GM12872 (cell line): ENCODE measurements at regions not wholly inside any gene's neighbourhood (a gene's known extent, or its start where the extent isn't known, plus 50 kb on each side); places are given as distances from the start of the nearest gene placed in this dataset.

Source experiments
- TF ChIP-seq, protein P1 (sequence below): IDR thresholded peaks from 3 replicates; pipeline ENCODE4 v1.5.1; 2011; ENCODE audit warnings: low read depth, mild to moderate bottlenecking, low read length, moderate library complexity; ENCODE audit not compliant: insufficient read depth

DNA sequence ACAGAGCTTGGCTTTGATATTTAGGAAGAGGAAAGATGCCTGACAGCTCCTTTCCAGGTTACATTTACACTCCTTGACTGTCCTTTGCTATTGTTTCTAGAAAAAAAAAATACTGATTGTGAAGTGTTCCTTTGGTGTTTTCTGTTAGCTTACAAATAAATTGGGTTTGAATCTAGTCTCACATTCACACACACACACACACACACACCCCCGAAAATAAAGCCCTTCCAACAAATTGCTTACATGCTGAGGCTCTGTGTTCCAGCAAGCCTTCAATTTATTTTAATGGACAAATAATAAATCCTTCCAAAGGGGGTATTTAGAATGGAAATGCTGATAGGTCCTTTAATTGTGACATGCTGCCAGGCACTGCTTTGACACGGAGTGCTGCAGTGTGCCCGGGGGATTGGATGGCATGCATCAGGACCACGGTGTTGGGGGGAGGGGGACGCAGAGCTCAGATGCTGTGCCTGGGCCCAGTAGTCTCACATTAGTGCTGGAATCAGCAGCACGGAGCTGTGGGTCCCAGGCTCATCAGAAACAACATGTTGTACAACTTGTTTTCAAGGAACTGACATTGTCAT lies 199.9 kb downstream of the CD83 start:
- TF ChIP-seq, protein P1, sequence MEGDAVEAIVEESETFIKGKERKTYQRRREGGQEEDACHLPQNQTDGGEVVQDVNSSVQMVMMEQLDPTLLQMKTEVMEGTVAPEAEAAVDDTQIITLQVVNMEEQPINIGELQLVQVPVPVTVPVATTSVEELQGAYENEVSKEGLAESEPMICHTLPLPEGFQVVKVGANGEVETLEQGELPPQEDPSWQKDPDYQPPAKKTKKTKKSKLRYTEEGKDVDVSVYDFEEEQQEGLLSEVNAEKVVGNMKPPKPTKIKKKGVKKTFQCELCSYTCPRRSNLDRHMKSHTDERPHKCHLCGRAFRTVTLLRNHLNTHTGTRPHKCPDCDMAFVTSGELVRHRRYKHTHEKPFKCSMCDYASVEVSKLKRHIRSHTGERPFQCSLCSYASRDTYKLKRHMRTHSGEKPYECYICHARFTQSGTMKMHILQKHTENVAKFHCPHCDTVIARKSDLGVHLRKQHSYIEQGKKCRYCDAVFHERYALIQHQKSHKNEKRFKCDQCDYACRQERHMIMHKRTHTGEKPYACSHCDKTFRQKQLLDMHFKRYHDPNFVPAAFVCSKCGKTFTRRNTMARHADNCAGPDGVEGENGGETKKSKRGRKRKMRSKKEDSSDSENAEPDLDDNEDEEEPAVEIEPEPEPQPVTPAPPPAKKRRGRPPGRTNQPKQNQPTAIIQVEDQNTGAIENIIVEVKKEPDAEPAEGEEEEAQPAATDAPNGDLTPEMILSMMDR: no peak

DNA sequence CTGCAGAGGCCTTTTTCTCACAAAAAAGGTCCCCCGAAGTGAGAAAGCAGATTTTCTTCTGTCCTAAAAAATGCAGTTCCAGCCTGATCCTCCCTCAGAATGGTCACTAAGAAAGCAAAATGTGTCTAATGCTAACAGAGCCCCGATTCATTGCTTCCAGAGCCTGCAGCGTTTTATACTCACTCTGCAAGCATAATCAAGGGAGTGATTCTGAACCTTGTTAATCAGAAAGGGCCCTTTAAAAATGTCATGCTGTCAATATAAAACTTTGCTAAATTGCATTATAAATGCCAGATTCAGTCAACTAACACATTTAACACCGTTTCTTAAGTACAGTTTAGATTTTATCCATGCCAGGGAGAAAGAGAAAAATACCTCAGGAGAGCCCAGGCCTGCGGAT lies 202.8 kb downstream of the CD83 start:
- TF ChIP-seq, protein P1: no peak

DNA sequence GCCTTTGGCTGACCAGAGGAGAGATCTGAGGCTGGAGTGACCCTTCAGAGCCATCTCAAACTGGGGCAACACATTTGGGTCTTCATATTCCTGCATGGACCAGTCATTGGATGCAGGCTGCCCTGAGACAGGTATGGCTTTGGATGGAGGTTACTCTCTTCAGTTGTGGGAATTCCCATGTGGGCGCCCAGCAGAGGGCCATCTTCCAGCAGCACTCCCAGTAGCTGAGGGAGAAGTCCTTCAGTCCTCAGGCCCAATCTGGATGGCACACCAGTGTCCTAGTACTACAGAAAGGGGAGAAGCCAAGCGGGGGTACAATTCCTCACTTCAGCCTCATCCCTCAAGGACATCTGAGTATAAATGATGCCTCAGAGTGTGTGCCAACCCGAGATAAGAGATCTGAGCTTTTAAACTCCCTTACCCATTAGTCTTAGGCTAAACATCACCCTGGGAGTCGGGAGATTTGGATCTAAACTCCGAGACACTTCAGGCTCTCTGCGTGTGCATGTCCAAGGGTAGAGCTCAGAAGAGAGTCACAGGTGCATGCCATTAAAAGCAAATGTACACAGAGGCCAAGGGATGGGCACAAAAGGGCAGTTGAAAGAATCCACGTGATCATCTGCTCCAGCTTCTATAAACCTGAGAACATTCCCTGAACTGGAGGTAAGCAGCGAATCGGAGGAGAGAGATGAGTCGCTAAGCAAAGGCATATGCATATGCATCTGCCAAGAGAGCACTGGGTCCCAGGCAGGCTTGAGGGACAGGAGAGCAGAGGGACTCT lies 204.6 kb downstream of the CD83 start:
- TF ChIP-seq, protein P1: no peak

DNA sequence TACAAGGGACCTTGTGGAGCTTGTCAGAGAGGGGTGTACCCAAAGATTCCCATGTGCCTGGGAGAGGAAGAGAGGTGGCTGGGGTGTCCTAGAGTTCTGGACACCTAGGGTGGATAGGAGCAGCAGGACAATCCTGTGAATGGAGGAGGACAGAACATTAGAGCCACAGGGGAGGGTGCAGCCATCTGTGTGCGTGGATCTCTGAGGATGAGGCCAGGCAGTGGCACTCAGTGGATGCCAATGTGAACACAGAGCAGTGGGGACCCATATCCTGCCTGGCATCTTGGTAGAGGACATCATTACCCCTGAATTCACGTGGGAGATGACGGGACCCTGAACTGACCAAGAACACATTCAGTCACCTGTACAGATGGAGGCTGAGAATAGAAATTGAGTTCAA lies 205.3 kb downstream of the CD83 start:
- TF ChIP-seq, protein P1: no peak

DNA sequence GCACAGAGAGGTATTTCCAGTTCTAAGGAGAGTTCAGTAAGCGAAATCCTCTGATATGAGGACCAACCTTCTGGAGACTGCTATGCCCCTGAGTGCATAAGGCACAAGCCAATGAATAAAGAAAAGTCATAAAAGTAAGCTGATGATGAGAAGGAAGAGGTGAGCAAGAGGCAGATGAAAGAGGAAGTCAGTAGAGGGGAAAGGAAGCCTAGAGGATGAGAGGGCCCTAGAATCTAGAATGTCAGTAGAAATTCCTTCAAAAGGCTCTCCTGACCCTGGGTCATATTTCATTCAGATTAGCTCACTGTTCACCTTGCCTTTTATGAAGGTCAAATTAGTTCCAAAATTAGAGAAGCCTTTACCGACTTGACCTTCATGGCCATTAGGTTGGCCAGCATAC lies 209.2 kb downstream of the CD83 start:
- TF ChIP-seq, protein P1: no peak

DNA sequence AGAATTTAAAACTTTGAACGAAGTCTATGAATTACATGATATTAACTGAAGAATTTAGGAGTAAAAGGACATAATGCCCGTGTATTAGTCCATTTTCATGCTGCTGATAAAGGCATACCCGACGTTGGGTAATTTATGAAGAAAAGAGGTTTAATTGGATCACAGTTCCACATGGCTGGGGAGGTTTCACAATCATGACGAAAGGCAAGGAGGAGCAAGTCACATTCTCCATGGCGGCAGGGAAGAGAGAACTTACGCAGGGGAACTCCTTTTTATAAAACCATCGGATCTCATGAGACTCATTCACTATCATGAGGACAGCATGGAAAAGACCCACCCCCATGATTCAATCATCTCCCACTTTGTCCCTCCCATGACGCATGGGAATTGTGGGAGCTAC lies 210.6 kb downstream of the CD83 start:
- TF ChIP-seq, protein P1: no peak

DNA sequence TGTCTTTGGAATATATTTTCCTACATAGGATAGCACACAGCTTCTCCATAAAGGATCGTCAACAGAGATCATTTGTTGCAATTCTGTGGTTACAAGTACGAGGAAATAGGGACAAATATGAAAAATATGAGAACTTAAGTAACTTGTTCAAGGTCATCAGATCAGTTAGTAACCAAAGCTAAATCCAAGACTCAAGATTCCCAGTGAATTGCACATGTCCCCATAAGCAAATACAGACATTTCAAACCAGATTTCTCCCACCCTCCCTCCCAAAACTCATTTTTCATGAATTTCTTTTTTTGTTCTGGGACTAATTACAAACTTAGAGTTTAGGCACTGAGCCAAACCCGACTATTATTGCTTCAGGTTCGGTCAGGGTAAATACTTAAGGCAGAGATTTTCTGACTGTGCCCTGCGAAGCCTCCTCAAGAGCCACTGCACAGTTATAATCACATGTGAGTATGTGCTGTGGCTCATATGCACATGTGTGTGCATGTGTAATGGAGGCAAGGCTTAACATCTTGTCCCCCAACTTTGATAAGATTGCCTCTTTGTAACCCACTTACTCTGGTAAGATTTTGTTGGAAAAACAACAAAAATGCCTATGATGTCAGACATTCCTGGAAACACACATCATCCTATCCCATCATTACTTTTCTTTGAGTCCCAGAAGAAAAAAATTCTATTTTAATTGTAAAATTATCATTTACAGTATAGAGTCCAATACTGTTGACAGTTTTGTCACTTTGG lies 216.2 kb downstream of the CD83 start:
- TF ChIP-seq, protein P1: no peak
